Endothelial cell of umbilical vein (primary cell): ENCODE measurements at regions not wholly inside any gene's neighbourhood (a gene's known extent, or its start where the extent isn't known, plus 50 kb on each side); places are given as distances from the start of the nearest gene placed in this dataset.

ENCODE experiments used
- BruUV-seq: library from RNA; stranded (reverse); fragments of 400-500 nt; replicated peaks from 2 replicates; lab custom pipeline; 2021; lab: Mats Ljungman, UMichigan
- CTCF ChIA-PET: fragments of 300-600, 350-600 bp; sonication (Branson Sonifier 250); formaldehyde crosslinking; loops from one replicate; lab custom pipeline; 2021; ENCODE audit warnings: antibody characterized with exemption, inconsistent platforms; lab: Charles Lee
- POLR2A ChIA-PET: fragments of 300-600, 350-600 bp; sonication (Branson Sonifier 250); formaldehyde crosslinking; loops from one replicate; lab custom pipeline; 2021; ENCODE audit warnings: antibody characterized with exemption, inconsistent platforms; lab: Charles Lee
- DNase-seq: peaks from one replicate; pipeline ENCODE4 v3.0.0-alpha.2; 2011; ENCODE audit warnings: low read depth, low spot score
- FAIRE-seq: peaks from 2 replicates; lab custom pipeline; 2011; peaks lifted over from hg19 to GRCh38; lab: Jason Lieb, UNC
- H2AFZ ChIP-seq: 2 replicates; pipeline ENCODE4 v1.6.0; 2012; ENCODE audit warnings: low read depth, low read length, control low read depth, inconsistent platforms
- H3K27ac ChIP-seq: 2 replicates; pipeline ENCODE4 v1.5.1; 2011; ENCODE audit warnings: low read depth, mild to moderate bottlenecking, control low read depth, low read length, moderate library complexity; ENCODE audit not compliant: insufficient read depth
- H3K27me3 ChIP-seq, 2 experiments: 2 replicates each; pipeline versions ENCODE4 v1.6.0 to v1.6.1; 2011; ENCODE audit warnings: low read length in 2 of 2, mixed read lengths in 1 of 2; ENCODE audit not compliant: control insufficient read depth in 2 of 2, insufficient read depth in 2 of 2
- H3K36me3 ChIP-seq, 2 experiments: 2 replicates in 1 of 2; 3 replicates in 1 of 2; pipeline ENCODE4 v1.5.1; 2011; ENCODE audit warnings: low read length in 2 of 2, mild to moderate bottlenecking in 1 of 2, moderate library complexity in 1 of 2; ENCODE audit not compliant: control insufficient read depth in 2 of 2, insufficient read depth in 2 of 2; ENCODE audit errors: extremely low read depth in 1 of 2
- H3K4me1 ChIP-seq: 3 replicates; pipeline ENCODE4 v1.5.1; 2011; ENCODE audit warnings: mild to moderate bottlenecking, low read length; ENCODE audit not compliant: control insufficient read depth, insufficient read depth; ENCODE audit errors: extremely low read depth
- H3K4me2 ChIP-seq: 2 replicates; pipeline ENCODE4 v1.6.1; 2011; ENCODE audit warnings: low read length, control low read depth, mixed read lengths; ENCODE audit not compliant: insufficient read depth
- H3K4me3 ChIP-seq, 3 experiments: fragments of 200-600 bp in 1 of 3; sonication (generic), shearing (Covaris generic) in 1 of 3; replicated peaks in 1 of 3; 2 replicates each; pipeline ENCODE4 v1.5.1; 2011 to 2016; ENCODE audit warnings: control low read depth in 3 of 3, low read length in 3 of 3, mild to moderate bottlenecking in 2 of 3, inconsistent platforms in 1 of 3, low read depth in 1 of 3, moderate library complexity in 1 of 3; ENCODE audit not compliant: insufficient read depth in 1 of 3
- H3K79me2 ChIP-seq: 2 replicates; pipeline ENCODE4 v1.6.0; 2012; ENCODE audit warnings: low read length, inconsistent platforms; ENCODE audit not compliant: control insufficient read depth, insufficient read depth
- H3K9ac ChIP-seq: replicated peaks from 2 replicates; pipeline ENCODE3; 2011; ENCODE audit warnings: low read length, control low read depth; ENCODE audit not compliant: insufficient read depth; ENCODE audit errors: extremely low read depth
- H3K9me1 ChIP-seq: replicated peaks from 3 replicates; pipeline ENCODE4 v1.6.0; 2011; ENCODE audit warnings: mild to moderate bottlenecking, low read length; ENCODE audit not compliant: control insufficient read depth, insufficient read depth; ENCODE audit errors: extremely low read depth
- H3K9me3 ChIP-seq: replicated peaks from 2 replicates; pipeline ENCODE4 v1.5.1; 2012; ENCODE audit warnings: low read length, inconsistent platforms; ENCODE audit not compliant: control insufficient read depth, insufficient read depth
- H4K20me1 ChIP-seq: replicated peaks from 2 replicates; pipeline ENCODE3; 2011; ENCODE audit warnings: mild to moderate bottlenecking, low read length; ENCODE audit not compliant: control insufficient read depth, insufficient read depth; ENCODE audit errors: extremely low read depth
- EZH2 ChIP-seq: IDR thresholded peaks from 2 replicates; pipeline ENCODE4 v1.6.1; 2012; ENCODE audit warnings: borderline replicate concordance, low read depth, mild to moderate bottlenecking, moderate library complexity, low read length, inconsistent platforms; ENCODE audit not compliant: severe bottlenecking
- FOS ChIP-seq: IDR thresholded peaks from 2 replicates; pipeline ENCODE4 v1.6.1; 2011; ENCODE audit warnings: mild to moderate bottlenecking, low read length, moderate library complexity, borderline replicate concordance; ENCODE audit not compliant: insufficient read depth
- GATA2 ChIP-seq: IDR thresholded peaks from 2 replicates; pipeline ENCODE4 v1.7.0; 2011; ENCODE audit warnings: low read depth, mild to moderate bottlenecking, moderate library complexity, mixed read lengths, low read length; ENCODE audit not compliant: insufficient read length, insufficient read depth
- JUN ChIP-seq: IDR thresholded peaks from 2 replicates; pipeline ENCODE4 v1.6.1; 2011; ENCODE audit warnings: borderline replicate concordance, low read depth; ENCODE audit not compliant: insufficient read length, insufficient read depth
- MYC ChIP-seq: IDR thresholded peaks from one replicate; pipeline ENCODE4 v1.6.1; 2011; ENCODE audit warnings: mild to moderate bottlenecking, low read depth, low read length
- POLR2A ChIP-seq: IDR thresholded peaks from 2 replicates; pipeline ENCODE4 v1.6.1; 2012; ENCODE audit warnings: low read depth, mild to moderate bottlenecking, control low read depth, low read length
- POLR2AphosphoS5 ChIP-seq: IDR thresholded peaks from 2 replicates; pipeline ENCODE4 v1.6.1; 2012; ENCODE audit warnings: low read depth, mild to moderate bottlenecking, control low read depth, low read length, moderate library complexity; ENCODE audit not compliant: insufficient read depth
- dilution Hi-C: fragments of 300-500 bp; cut with MboI; formaldehyde crosslinking; loops from one replicate; pipeline ENCODE4 v1.15.0; 2019; ENCODE audit warnings: low sequenced_read_pairs; ENCODE audit not compliant: extremely low pct_ligation_motif_present
- intact Hi-C: fragments of 100-400 bp; cut with micrococcal nuclease; formaldehyde crosslinking; loops from one replicate; pipeline ENCODE4 v1.10.0; 2022
- TF ChIP-seq, protein P1 (sequence below), 2 donors: IDR thresholded peaks; 1 replicate in 1 of 2; 2 replicates in 1 of 2; pipeline ENCODE4 v1.5.1; 2011; ENCODE audit warnings: low read length in 2 of 2, mild to moderate bottlenecking in 2 of 2, moderate library complexity in 2 of 2, control low read depth in 1 of 2, inconsistent platforms in 1 of 2, low read depth in 1 of 2; ENCODE audit not compliant: insufficient read depth in 1 of 2; ENCODE audit errors: extremely low read depth in 1 of 2
- TF ChIP-seq, protein P2 (sequence below): IDR thresholded peaks from 2 replicates; pipeline ENCODE4 v1.6.1; 2011; ENCODE audit not compliant: insufficient read depth, insufficient read length

DNA sequence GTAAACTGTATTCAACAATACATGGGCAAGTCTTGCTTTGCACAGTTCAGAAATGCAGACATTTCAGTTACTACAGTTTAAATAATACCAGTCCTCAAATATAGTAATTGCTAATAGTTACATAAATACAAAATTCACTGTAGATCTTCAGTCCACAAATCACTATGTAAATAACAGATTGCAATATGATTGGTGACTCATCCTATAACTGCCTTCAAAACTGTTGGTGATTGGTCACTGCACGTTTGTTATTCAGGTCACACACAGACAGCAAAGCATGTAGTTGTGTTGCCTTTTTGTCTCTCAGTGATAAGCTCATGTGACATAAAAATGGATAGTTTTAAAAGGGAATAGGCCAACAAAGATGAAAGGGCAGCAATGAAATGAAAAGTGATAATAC, 186.5 kb upstream of the CTTNBP2NL start:
- H3K4me1 ChIP-seq = no peaks in the 10 kb centered on the region
- no peak overlapping the region for H3K4me2 ChIP-seq
- no peaks in the 10 kb centered on the region for H4K20me1 ChIP-seq
- FAIRE-seq (no peak), DNase-seq (no peak)
- TF ChIP-seq JUN = peak; percentile 15
- no peak for TF ChIP-seq POLR2A
- H2AFZ ChIP-seq = no peak overlapping the region
- BruUV-seq = no TSS peak
- ChIA-PET POLR2A (no interaction called here), CTCF (no interaction called here)
- H3K9me1 ChIP-seq = no peaks in the 10 kb centered on the region
- H3K79me2 ChIP-seq = no peaks in the 10 kb centered on the region
- H3K27ac ChIP-seq = no peak overlapping the region
- dilution Hi-C loops = no loop called here
- H3K4me3 ChIP-seq = no peak overlapping the region
- H3K9ac ChIP-seq = no peak overlapping the region
- intact Hi-C loops = no loop called here
- no peaks in the 10 kb centered on the region for H3K36me3 ChIP-seq
- no peaks in the 10 kb centered on the region for H3K9me3 ChIP-seq
- no peaks in the 10 kb centered on the region for H3K27me3 ChIP-seq

DNA sequence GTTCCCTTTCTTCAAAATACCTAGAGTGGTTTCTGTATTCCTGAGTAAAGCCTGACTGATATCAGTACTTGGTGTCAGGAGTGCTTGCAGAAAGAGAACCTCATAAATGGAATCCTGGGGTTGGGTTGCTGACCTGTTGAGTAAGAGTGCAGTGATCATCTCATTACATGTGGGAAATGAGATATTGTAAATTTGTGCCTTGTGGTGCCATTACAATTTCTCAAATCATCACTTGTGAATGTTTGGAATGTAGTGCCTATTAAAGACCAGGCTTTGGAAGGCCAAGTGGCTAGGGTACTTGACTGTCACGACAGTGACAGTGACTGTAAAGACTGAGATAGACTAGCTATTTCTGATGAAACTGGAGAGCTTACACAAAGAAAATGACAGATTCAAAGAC, 176.7 kb upstream of the CTTNBP2NL start:
- intact Hi-C loops (no loop called here), dilution Hi-C loops (no loop called here)
- BruUV-seq = no TSS peak
- Histone ChIP-seq H3K27ac (no peak overlapping the region), H3K9ac (no peak overlapping the region), H3K79me2 (no peaks in the 10 kb centered on the region), H3K9me1 (no peaks in the 10 kb centered on the region), H3K27me3 (peaks cover 0 to 2% of the 10 kb centered on the region in 2 experiments), H3K36me3 (no peaks in the 10 kb centered on the region), H4K20me1 (no peaks in the 10 kb centered on the region), H3K4me1 (no peaks in the 10 kb centered on the region), H2AFZ (no peak overlapping the region), H3K9me3 (no peaks in the 10 kb centered on the region), H3K4me3 (no peak overlapping the region), H3K4me2 (no peak overlapping the region)
- FAIRE-seq (no peak), DNase-seq (no peak)
- POLR2A ChIA-PET = no interaction called here
- TF ChIP-seq JUN (no peak), GATA2 (no peak), EZH2 (no peak), POLR2A (no peak), POLR2AphosphoS5 (no peak), FOS (no peak), MYC (no peak)
- TF ChIP-seq, protein P1, sequence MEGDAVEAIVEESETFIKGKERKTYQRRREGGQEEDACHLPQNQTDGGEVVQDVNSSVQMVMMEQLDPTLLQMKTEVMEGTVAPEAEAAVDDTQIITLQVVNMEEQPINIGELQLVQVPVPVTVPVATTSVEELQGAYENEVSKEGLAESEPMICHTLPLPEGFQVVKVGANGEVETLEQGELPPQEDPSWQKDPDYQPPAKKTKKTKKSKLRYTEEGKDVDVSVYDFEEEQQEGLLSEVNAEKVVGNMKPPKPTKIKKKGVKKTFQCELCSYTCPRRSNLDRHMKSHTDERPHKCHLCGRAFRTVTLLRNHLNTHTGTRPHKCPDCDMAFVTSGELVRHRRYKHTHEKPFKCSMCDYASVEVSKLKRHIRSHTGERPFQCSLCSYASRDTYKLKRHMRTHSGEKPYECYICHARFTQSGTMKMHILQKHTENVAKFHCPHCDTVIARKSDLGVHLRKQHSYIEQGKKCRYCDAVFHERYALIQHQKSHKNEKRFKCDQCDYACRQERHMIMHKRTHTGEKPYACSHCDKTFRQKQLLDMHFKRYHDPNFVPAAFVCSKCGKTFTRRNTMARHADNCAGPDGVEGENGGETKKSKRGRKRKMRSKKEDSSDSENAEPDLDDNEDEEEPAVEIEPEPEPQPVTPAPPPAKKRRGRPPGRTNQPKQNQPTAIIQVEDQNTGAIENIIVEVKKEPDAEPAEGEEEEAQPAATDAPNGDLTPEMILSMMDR (IDR thresholded peaks at IDR 0.05; ENCODE audit: extremely low read depth in 1 of 2, insufficient read depth in 1 of 2, low read depth in 1 of 2, low read length in 2 of 2) = no peak
- TF ChIP-seq, protein P2, sequence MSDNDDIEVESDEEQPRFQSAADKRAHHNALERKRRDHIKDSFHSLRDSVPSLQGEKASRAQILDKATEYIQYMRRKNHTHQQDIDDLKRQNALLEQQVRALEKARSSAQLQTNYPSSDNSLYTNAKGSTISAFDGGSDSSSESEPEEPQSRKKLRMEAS = no peak
- CTCF ChIA-PET = no interaction called here
